Heart left ventricle (tissue), 13 donors: ENCODE measurements at regions not wholly inside any gene's neighbourhood (a gene's known extent, or its start where the extent isn't known, plus 50 kb on each side); places are given as distances from the start of the nearest gene placed in this dataset.

Experiments used
- CTCF ChIP-seq, 12 donors: fragments of 200-600 bp; sonication (generic) in 4 of 12; IDR thresholded peaks; one replicate each; pipeline versions ENCODE4 v1.5.0 to v1.8.0; 2018 to 2022; ENCODE audit warnings: antibody characterized with exemption in 12 of 12, mild to moderate bottlenecking in 5 of 12
- POLR2A ChIP-seq, 2 donors: fragments of 450-650 bp; IDR thresholded peaks; one replicate each; pipeline ENCODE4 v1.6.1; 2017; ENCODE audit warnings: antibody characterized with exemption in 2 of 2, mild to moderate bottlenecking in 2 of 2, moderate library complexity in 2 of 2
- donor health status: ischemic (EF 13 %, LVEDD 7.1; RV severe dilation, severe dysfunction).
- donor health status: DM: no; HTN: yes; CAD: no.
- donor health status: DM: no; HTN: no; CAD: no.
- donor health status: ischemic (EF 25% LVEDD 6.9; RV normal size, moderate dysfunction).
- donor health status: ischemic (EF 25% LVEDD 5.7; RV mildly dilated, moderate dysfunction).
- donor health status: ischemic (EF 35%, LVEDD 5.7; RV mildly dilated, moderate dysfunction).
- donor health status: nonischemic (EF 11% LVEDD 7.7; RV severe dilation, severe dysfunction).
- donor health status: DM: yes; HTN: yes; CAD: no.
- donor health status: PGD.
- donor health status: ischemic (EF 29% LVEDD 5.4; RV normal size, mild dysfunction).
- donor health status: nonischemic (EF 23%, LVEDD 6.1; RV moderate dilation, normal function).

- no peak for TF ChIP-seq CTCF (IDR thresholded peaks at IDR 0.05)
- no peak for TF ChIP-seq POLR2A (IDR thresholded peaks at IDR 0.05)
Observed at GRCh38 chr6:11413728-11414127, 123.8 kb upstream of the TMEM170B start.
